Activated naive CD8-positive, alpha-beta T cell treated with anti-CD3 and anti-CD28 coated beads for 36 hours (primary cell): ENCODE measurements at regions not wholly inside any gene's neighbourhood (a gene's known extent, or its start where the extent isn't known, plus 50 kb on each side); places are given as distances from the start of the nearest gene placed in this dataset.
"Not testable (repeated sequence)": the region's sequence is repeated elsewhere in the genome, so short reads cannot be mapped to it uniquely, and the experiment has no call there.

Experiments
- DNase-seq: peaks from one replicate; pipeline ENCODE4 v3.0.0; 2021
- H3K27ac Mint-ChIP-seq: one replicate; pipeline ENCODE4 v1.8.0; 2022; ENCODE audit warnings: mild to moderate bottlenecking, moderate library complexity, mixed read lengths
- H3K27me3 Mint-ChIP-seq: one replicate; pipeline ENCODE4 v1.8.0; 2022; ENCODE audit warnings: mild to moderate bottlenecking, mixed read lengths
- H3K36me3 Mint-ChIP-seq: one replicate; pipeline ENCODE4 v1.8.0; 2021; ENCODE audit warnings: mild to moderate bottlenecking, mixed read lengths
- H3K4me1 Mint-ChIP-seq: one replicate; pipeline ENCODE4 v1.8.0; 2021; ENCODE audit warnings: mixed read lengths
- H3K4me3 Mint-ChIP-seq: one replicate; pipeline ENCODE4 v1.8.0; 2022; ENCODE audit warnings: mild to moderate bottlenecking, moderate library complexity, mixed read lengths
- H3K9me3 Mint-ChIP-seq: one replicate; pipeline ENCODE4 v1.8.0; 2022; ENCODE audit warnings: mixed read lengths

GRCh38 chr13:62432295-62432694 lies 1016.6 kb upstream of the PCDH20 start:
- H3K27ac Mint-ChIP-seq: no peak overlapping the region
- H3K4me3 Mint-ChIP-seq: no peak overlapping the region
- H3K27me3 Mint-ChIP-seq: no peaks in the 10 kb centered on the region
- no peaks in the 10 kb centered on the region for H3K4me1 Mint-ChIP-seq
- DNase-seq: no peak
- H3K9me3 Mint-ChIP-seq: no peaks in the 10 kb centered on the region
- H3K36me3 Mint-ChIP-seq: no peaks in the 10 kb centered on the region

GRCh38 chr13:62431852-62432251 lies 1016.2 kb upstream of the PCDH20 start:
- no peak overlapping the region for H3K27ac Mint-ChIP-seq
- no peaks in the 10 kb centered on the region for H3K27me3 Mint-ChIP-seq
- no peaks in the 10 kb centered on the region for H3K36me3 Mint-ChIP-seq
- no peak overlapping the region for H3K4me3 Mint-ChIP-seq
- no peaks in the 10 kb centered on the region for H3K9me3 Mint-ChIP-seq
- no peaks in the 10 kb centered on the region for H3K4me1 Mint-ChIP-seq
- DNase-seq: no peak

- Mint-ChIP-seq H3K4me3 (no peak overlapping the region), H3K36me3 (no peaks in the 10 kb centered on the region), H3K27me3 (no peaks in the 10 kb centered on the region), H3K9me3 (no peaks in the 10 kb centered on the region), H3K27ac (no peak overlapping the region), H3K4me1 (no peaks in the 10 kb centered on the region)
- DNase-seq: no peak
These were observed 1003.2 kb upstream of the PCDH20 start for GRCh38 chr13:62418872-62419271.

GRCh38 chr13:62418376-62418775 lies 1002.7 kb upstream of the PCDH20 start:
- Mint-ChIP-seq H3K27me3 (no peaks in the 10 kb centered on the region), H3K27ac (no peak overlapping the region), H3K4me3 (no peak overlapping the region), H3K36me3 (no peaks in the 10 kb centered on the region), H3K9me3 (no peaks in the 10 kb centered on the region), H3K4me1 (no peaks in the 10 kb centered on the region)
- DNase-seq: no peak

- DNase-seq: no peak
- no peaks in the 10 kb centered on the region for H3K4me1 Mint-ChIP-seq
- H3K27ac Mint-ChIP-seq: no peak overlapping the region
- H3K27me3 Mint-ChIP-seq: no peaks in the 10 kb centered on the region
- H3K36me3 Mint-ChIP-seq: no peaks in the 10 kb centered on the region
- peaks cover 1% of the 10 kb centered on the region for H3K9me3 Mint-ChIP-seq
- H3K4me3 Mint-ChIP-seq: no peak overlapping the region
These were observed 992.2 kb upstream of the PCDH20 start for GRCh38 chr13:62407871-62408270.

GRCh38 chr13:62388515-62388914 lies 972.9 kb upstream of the PCDH20 start:
- Mint-ChIP-seq H3K9me3 (no peaks in the 10 kb centered on the region), H3K4me3 (no peak overlapping the region), H3K27me3 (no peaks in the 10 kb centered on the region), H3K36me3 (no peaks in the 10 kb centered on the region), H3K27ac (no peak overlapping the region), H3K4me1 (no peaks in the 10 kb centered on the region)
- DNase-seq: no peak

GRCh38 chr13:62387647-62388046 lies 972.0 kb upstream of the PCDH20 start:
- no peak overlapping the region for H3K4me3 Mint-ChIP-seq
- no peak for DNase-seq
- no peaks in the 10 kb centered on the region for H3K4me1 Mint-ChIP-seq
- no peak overlapping the region for H3K27ac Mint-ChIP-seq
- H3K9me3 Mint-ChIP-seq: no peaks in the 10 kb centered on the region
- H3K36me3 Mint-ChIP-seq: no peaks in the 10 kb centered on the region
- no peaks in the 10 kb centered on the region for H3K27me3 Mint-ChIP-seq

- DNase-seq, H3K36me3 Mint-ChIP-seq, H3K4me1 Mint-ChIP-seq, H3K4me3 Mint-ChIP-seq, H3K9me3 Mint-ChIP-seq, H3K27ac Mint-ChIP-seq, H3K27me3 Mint-ChIP-seq: not testable (repeated sequence)
These were observed 963.6 kb upstream of the PCDH20 start for GRCh38 chr13:62379241-62379640.

- H3K27ac Mint-ChIP-seq: no peak overlapping the region
- H3K27me3 Mint-ChIP-seq: no peaks in the 10 kb centered on the region
- DNase-seq: no peak
- no peaks in the 10 kb centered on the region for H3K36me3 Mint-ChIP-seq
- peaks cover 2% of the 10 kb centered on the region for H3K9me3 Mint-ChIP-seq
- H3K4me1 Mint-ChIP-seq: no peaks in the 10 kb centered on the region
- H3K4me3 Mint-ChIP-seq: no peak overlapping the region
These were observed 962.2 kb upstream of the PCDH20 start for GRCh38 chr13:62377838-62378237.

GRCh38 chr13:62375653-62376052 lies 960.0 kb upstream of the PCDH20 start:
- H3K27ac Mint-ChIP-seq: no peak overlapping the region
- no peaks in the 10 kb centered on the region for H3K27me3 Mint-ChIP-seq
- H3K9me3 Mint-ChIP-seq: peaks cover 2% of the 10 kb centered on the region
- H3K36me3 Mint-ChIP-seq: no peaks in the 10 kb centered on the region
- DNase-seq: no peak
- H3K4me1 Mint-ChIP-seq: no peaks in the 10 kb centered on the region
- H3K4me3 Mint-ChIP-seq: no peak overlapping the region

- DNase-seq: no peak
- Mint-ChIP-seq H3K4me3 (no peak overlapping the region), H3K9me3 (peaks cover 5% of the 10 kb centered on the region), H3K27me3 (no peaks in the 10 kb centered on the region), H3K27ac (no peak overlapping the region), H3K4me1 (no peaks in the 10 kb centered on the region), H3K36me3 (no peaks in the 10 kb centered on the region)
These were observed 956.1 kb upstream of the PCDH20 start for GRCh38 chr13:62371737-62372136.

GRCh38 chr13:62367971-62368370 lies 952.3 kb upstream of the PCDH20 start:
- DNase-seq, H3K27ac Mint-ChIP-seq, H3K4me1 Mint-ChIP-seq, H3K27me3 Mint-ChIP-seq, H3K4me3 Mint-ChIP-seq, H3K9me3 Mint-ChIP-seq, H3K36me3 Mint-ChIP-seq: not testable (repeated sequence)

GRCh38 chr13:62360609-62361008 lies 945.0 kb upstream of the PCDH20 start:
- H3K27ac Mint-ChIP-seq: no peak overlapping the region
- H3K27me3 Mint-ChIP-seq: no peaks in the 10 kb centered on the region
- H3K36me3 Mint-ChIP-seq: no peaks in the 10 kb centered on the region
- H3K4me3 Mint-ChIP-seq: no peak overlapping the region
- no peaks in the 10 kb centered on the region for H3K4me1 Mint-ChIP-seq
- no peak for DNase-seq
- H3K9me3 Mint-ChIP-seq: no peaks in the 10 kb centered on the region

- H3K4me3 Mint-ChIP-seq: no peak overlapping the region
- H3K4me1 Mint-ChIP-seq: no peaks in the 10 kb centered on the region
- H3K36me3 Mint-ChIP-seq: no peaks in the 10 kb centered on the region
- H3K27ac Mint-ChIP-seq: no peak overlapping the region
- no peak for DNase-seq
- no peaks in the 10 kb centered on the region for H3K9me3 Mint-ChIP-seq
- H3K27me3 Mint-ChIP-seq: no peaks in the 10 kb centered on the region
These were observed 942.9 kb upstream of the PCDH20 start for GRCh38 chr13:62358646-62358932.

GRCh38 chr13:62357887-62358645 lies 942.4 kb upstream of the PCDH20 start:
- H3K4me1 Mint-ChIP-seq: no peaks in the 10 kb centered on the region
- H3K9me3 Mint-ChIP-seq: no peaks in the 10 kb centered on the region
- H3K27ac Mint-ChIP-seq: no peak overlapping the region
- H3K36me3 Mint-ChIP-seq: no peaks in the 10 kb centered on the region
- no peak overlapping the region for H3K4me3 Mint-ChIP-seq
- no peaks in the 10 kb centered on the region for H3K27me3 Mint-ChIP-seq
- DNase-seq: no peak

GRCh38 chr13:62356977-62357376 lies 941.3 kb upstream of the PCDH20 start:
- Mint-ChIP-seq H3K36me3 (no peaks in the 10 kb centered on the region), H3K9me3 (no peaks in the 10 kb centered on the region), H3K4me1 (no peaks in the 10 kb centered on the region), H3K27me3 (no peaks in the 10 kb centered on the region), H3K4me3 (no peak overlapping the region), H3K27ac (no peak overlapping the region)
- DNase-seq: no peak
